ENCODE measurements at regions not wholly inside any gene's neighbourhood (a gene's known extent, or its start where the extent isn't known, plus 50 kb on each side); places are given as distances from the start of the nearest gene placed in this dataset.

DNA sequence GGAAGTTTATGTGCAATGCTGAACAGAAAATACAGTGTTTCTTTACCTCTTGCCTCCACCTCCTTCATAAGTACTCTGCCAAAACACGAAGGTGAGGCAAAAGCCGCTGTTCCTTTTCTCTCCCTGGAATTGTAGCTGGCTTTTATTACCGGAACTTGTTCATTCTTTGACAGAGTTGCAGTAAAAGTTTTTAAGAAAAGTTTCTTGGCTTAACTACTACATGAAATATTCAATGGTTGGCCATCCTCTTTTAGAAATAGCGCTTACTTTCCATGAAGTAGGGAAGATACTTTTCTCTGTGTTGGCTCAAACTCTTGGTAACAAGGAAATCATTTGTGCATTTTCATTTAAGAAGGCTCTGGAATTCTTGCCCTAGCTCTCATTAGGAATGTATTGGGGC is 950.7 kb upstream of the FANCL start:
- POLR2A ChIA-PET, result no interaction called here
- no peaks in the 10 kb centered on the region for H3K27me3 ChIP-seq (ENCODE audit: control insufficient read depth, insufficient read depth, low read length)
- CTCF ChIA-PET, result no interaction called here
- H3K4me3 ChIP-seq (ENCODE audit: low read depth, low read length), result no peak overlapping the region
- DNase-seq (ENCODE audit: low read depth), result no peak
- TF ChIP-seq, protein P1, sequence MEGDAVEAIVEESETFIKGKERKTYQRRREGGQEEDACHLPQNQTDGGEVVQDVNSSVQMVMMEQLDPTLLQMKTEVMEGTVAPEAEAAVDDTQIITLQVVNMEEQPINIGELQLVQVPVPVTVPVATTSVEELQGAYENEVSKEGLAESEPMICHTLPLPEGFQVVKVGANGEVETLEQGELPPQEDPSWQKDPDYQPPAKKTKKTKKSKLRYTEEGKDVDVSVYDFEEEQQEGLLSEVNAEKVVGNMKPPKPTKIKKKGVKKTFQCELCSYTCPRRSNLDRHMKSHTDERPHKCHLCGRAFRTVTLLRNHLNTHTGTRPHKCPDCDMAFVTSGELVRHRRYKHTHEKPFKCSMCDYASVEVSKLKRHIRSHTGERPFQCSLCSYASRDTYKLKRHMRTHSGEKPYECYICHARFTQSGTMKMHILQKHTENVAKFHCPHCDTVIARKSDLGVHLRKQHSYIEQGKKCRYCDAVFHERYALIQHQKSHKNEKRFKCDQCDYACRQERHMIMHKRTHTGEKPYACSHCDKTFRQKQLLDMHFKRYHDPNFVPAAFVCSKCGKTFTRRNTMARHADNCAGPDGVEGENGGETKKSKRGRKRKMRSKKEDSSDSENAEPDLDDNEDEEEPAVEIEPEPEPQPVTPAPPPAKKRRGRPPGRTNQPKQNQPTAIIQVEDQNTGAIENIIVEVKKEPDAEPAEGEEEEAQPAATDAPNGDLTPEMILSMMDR (IDR thresholded peaks at IDR 0.05; ENCODE audit: insufficient read depth, low read depth, low read length), result no peak
- no peaks in the 10 kb centered on the region for H3K36me3 ChIP-seq (ENCODE audit: control insufficient read depth, insufficient read depth, low read length)

DNA sequence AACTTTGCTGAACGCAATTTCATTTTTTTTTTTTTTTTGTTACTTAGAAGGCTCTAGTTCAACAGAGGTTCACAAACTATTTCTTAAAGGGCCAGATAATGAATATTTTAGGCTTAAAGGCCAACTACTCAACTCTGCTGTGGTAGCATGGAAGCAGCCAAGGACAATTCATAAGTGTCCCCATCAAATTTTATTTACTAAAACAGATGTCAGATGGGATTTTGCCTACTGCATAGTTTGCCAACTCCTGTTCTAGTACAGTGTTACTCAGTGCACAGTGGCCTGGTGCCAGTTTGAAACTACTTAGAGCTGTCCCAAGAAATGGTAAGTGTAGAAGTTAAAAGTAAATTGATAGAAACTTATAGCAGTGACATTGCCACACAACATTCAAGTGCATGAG is 949.4 kb upstream of the FANCL start:
- TF ChIP-seq, protein P1 (IDR thresholded peaks at IDR 0.05; ENCODE audit: insufficient read depth, low read depth, low read length), result no peak
- CTCF ChIA-PET, result no interaction called here
- Histone ChIP-seq H3K36me3 (ENCODE audit: control insufficient read depth, insufficient read depth, low read length) (no peaks in the 10 kb centered on the region), H3K4me3 (ENCODE audit: low read depth, low read length) (no peak overlapping the region), H3K27me3 (ENCODE audit: control insufficient read depth, insufficient read depth, low read length) (no peaks in the 10 kb centered on the region)
- DNase-seq (ENCODE audit: low read depth), result no peak
- POLR2A ChIA-PET, result no interaction called here

DNA sequence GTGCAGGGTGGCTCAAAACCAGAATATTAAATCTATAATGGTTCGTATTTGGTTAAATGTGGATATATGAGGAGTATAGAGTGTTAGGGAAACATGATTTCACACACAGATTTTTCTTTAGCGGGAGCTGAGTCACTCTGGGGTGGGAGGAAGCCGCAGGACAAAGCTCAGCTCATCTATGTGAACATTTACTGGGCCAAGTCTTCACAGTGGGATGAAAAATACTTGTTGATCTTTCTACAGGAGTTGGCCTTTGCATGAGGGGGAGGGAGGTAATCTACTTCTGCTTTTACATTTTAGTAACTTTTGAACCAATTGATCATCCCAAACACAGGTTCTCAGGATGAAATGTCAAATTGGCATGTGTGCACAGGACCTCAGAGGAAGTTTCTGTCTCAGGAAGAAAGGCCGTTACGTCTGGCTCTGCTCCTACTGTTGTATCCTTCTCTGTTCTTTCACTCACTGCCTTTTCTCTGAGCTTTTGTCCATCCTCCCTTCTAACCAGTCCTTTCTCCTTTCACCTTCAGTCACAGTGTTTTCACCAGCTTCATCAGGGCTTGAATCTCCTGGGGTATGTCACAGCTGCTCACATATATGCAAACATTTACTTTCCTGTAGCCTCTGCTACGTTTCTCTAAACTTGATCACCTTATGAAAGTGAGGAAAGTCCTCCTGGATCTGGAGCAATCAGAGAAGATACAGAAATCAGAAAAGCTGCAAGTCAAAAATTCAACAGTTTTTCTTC is 943.3 kb upstream of the FANCL start:
- DNase-seq (ENCODE audit: low read depth), result no peak
- Histone ChIP-seq H3K4me3 (ENCODE audit: low read depth, low read length) (no peak overlapping the region), H3K27me3 (ENCODE audit: control insufficient read depth, insufficient read depth, low read length) (no peaks in the 10 kb centered on the region), H3K36me3 (ENCODE audit: control insufficient read depth, insufficient read depth, low read length) (no peaks in the 10 kb centered on the region)
- POLR2A ChIA-PET, result no interaction called here
- CTCF ChIA-PET, result interaction anchor here (0.7 kb wide), 1 partner anchor 73 kb away, joined by 3 read pairs; no protein-coding TSS in a partner anchor
- TF ChIP-seq, protein P1 (IDR thresholded peaks at IDR 0.05; ENCODE audit: insufficient read depth, low read depth, low read length), result no peak

DNA sequence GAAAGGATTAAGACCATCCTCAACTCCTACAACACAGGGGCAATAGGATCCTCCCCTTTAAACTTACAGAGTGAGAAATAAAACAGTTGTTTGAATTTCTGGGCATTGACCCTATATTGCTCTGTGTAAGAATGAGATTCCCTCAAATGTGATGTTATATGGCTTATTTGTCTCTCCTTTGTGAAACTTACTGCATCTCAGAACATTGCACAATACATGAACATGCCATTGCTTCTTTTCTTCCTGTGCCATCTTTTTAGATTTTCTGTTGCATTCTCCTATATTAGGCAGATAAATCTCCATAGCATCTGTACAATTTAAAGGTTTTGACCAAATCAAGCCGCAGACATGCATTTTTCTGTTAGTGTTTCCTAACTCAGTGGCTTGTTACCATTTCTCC is 941.9 kb upstream of the FANCL start:
- CTCF ChIA-PET, result interaction anchor here (2.9 kb wide), 1 partner anchor 420 kb away, joined by 11 read pairs; no protein-coding TSS in a partner anchor
- TF ChIP-seq, protein P1 (IDR thresholded peaks at IDR 0.05; ENCODE audit: insufficient read depth, low read depth, low read length), result no peak

DNA sequence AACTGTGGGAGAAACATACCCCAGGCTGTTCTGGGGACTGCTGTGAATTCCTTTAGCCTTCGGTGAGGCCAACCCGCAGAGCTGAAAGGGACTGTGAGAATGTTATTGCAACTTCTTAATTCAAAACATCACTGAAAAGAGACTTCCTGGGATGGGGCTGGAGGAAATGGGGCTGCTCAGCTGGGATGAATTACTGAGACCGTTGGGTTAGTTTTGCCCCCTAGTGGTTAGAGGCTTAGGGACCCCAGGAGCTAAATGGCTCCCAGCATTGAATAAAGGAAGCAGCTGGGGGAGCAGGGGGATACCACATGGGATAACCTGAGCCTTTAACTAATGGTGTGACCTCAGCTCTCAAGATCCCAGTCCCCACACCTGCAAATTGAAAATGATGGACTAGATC is 941.1 kb upstream of the FANCL start:
- H3K36me3 ChIP-seq (ENCODE audit: control insufficient read depth, insufficient read depth, low read length), result no peaks in the 10 kb centered on the region
- DNase-seq (ENCODE audit: low read depth), result peak; percentile 9
- H3K27me3 ChIP-seq (ENCODE audit: control insufficient read depth, insufficient read depth, low read length), result no peaks in the 10 kb centered on the region
- POLR2A ChIA-PET, result no interaction called here
- TF ChIP-seq, protein P1 (IDR thresholded peaks at IDR 0.05; ENCODE audit: insufficient read depth, low read depth, low read length), result peak; percentile 69
- CTCF ChIA-PET, result interaction anchor here (0.9 to 2.9 kb wide), 4 partner anchors 12 to 420 kb away, joined by 3 to 11 read pairs (median 5); no protein-coding TSS in a partner anchor
- no peak overlapping the region for H3K4me3 ChIP-seq (ENCODE audit: low read depth, low read length)

More for the DNA sequence above, 941.9 kb upstream of the FANCL start:
- no peak for DNase-seq (ENCODE audit: low read depth)
- no peaks in the 10 kb centered on the region for H3K27me3 ChIP-seq (ENCODE audit: control insufficient read depth, insufficient read depth, low read length)
- POLR2A ChIA-PET, result no interaction called here
- no peak overlapping the region for H3K4me3 ChIP-seq (ENCODE audit: low read depth, low read length)
- no peaks in the 10 kb centered on the region for H3K36me3 ChIP-seq (ENCODE audit: control insufficient read depth, insufficient read depth, low read length)
